H9 (cell line): ENCODE measurements at regions not wholly inside any gene's neighbourhood (a gene's known extent, or its start where the extent isn't known, plus 50 kb on each side); places are given as distances from the start of the nearest gene placed in this dataset.

ENCODE experiments used
- DNase-seq: peaks from one replicate; pipeline ENCODE4 v3.0.0-alpha.2; 2017
- H2AFZ ChIP-seq: one replicate; pipeline ENCODE4 v1.6.1; 2013; ENCODE audit warnings: mild to moderate bottlenecking, low read length, control low read depth, moderate library complexity
- H2AK5ac ChIP-seq: 2 replicates; pipeline ENCODE4 v1.6.1; 2013; ENCODE audit warnings: low read length, control low read depth, mixed read lengths; ENCODE audit not compliant: insufficient read length
- H2BK120ac ChIP-seq: one replicate; pipeline ENCODE4 v1.6.1; 2013; ENCODE audit warnings: low read depth, mild to moderate bottlenecking, low read length, control low read depth, inconsistent platforms; ENCODE audit not compliant: poor library complexity, severe bottlenecking
- H2BK12ac ChIP-seq: 2 replicates; pipeline ENCODE4 v1.6.1; 2013; ENCODE audit warnings: low read length, control low read depth, mixed read lengths, low read depth; ENCODE audit not compliant: insufficient read length
- H2BK15ac ChIP-seq: 2 replicates; pipeline ENCODE4 v1.6.1; 2013; ENCODE audit warnings: low read depth, low read length, control low read depth
- H2BK20ac ChIP-seq: one replicate; pipeline ENCODE4 v1.6.1; 2013; ENCODE audit warnings: low read depth, mild to moderate bottlenecking, low read length, control low read depth, inconsistent platforms; ENCODE audit not compliant: poor library complexity, severe bottlenecking
- H2BK5ac ChIP-seq: 2 replicates; pipeline ENCODE4 v1.6.1; 2013; ENCODE audit warnings: low read length, control low read depth, mixed read lengths; ENCODE audit not compliant: insufficient read length
- H3K14ac ChIP-seq: 2 replicates; pipeline ENCODE4 v1.6.1; 2013; ENCODE audit warnings: low read length, control low read depth; ENCODE audit not compliant: insufficient read depth
- H3K18ac ChIP-seq: 2 replicates; pipeline ENCODE4 v1.6.1; 2013; ENCODE audit warnings: low read depth, mild to moderate bottlenecking, mixed read lengths, low read length, control low read depth; ENCODE audit not compliant: insufficient read length
- H3K23ac ChIP-seq: 2 replicates; pipeline ENCODE4 v1.6.1; 2013; ENCODE audit warnings: low read length, control low read depth, mixed read lengths, low read depth; ENCODE audit not compliant: insufficient read length
- H3K23me2 ChIP-seq: 2 replicates; pipeline ENCODE4 v1.6.1; 2013; ENCODE audit warnings: low read depth, mild to moderate bottlenecking, mixed read lengths, low read length, control low read depth; ENCODE audit not compliant: insufficient read length, poor library complexity, severe bottlenecking
- H3K27ac ChIP-seq: 2 replicates; pipeline ENCODE4 v1.5.1; 2013; ENCODE audit warnings: low read length, control low read depth, mixed read lengths, low read depth; ENCODE audit not compliant: insufficient read length
- H3K27me3 ChIP-seq: 2 replicates; pipeline ENCODE4 v1.6.1; 2013; ENCODE audit warnings: low read length, control low read depth, inconsistent platforms; ENCODE audit not compliant: insufficient read depth
- H3K4ac ChIP-seq: 2 replicates; pipeline ENCODE4 v1.6.1; 2013; ENCODE audit warnings: low read depth, mild to moderate bottlenecking, control low read depth, inconsistent platforms, low read length, moderate library complexity
- H3K4me1 ChIP-seq: 2 replicates; pipeline ENCODE4 v1.6.1; 2013; ENCODE audit warnings: low read length, control low read depth, inconsistent platforms; ENCODE audit not compliant: insufficient read depth
- H3K4me2 ChIP-seq: 2 replicates; pipeline ENCODE4 v1.6.1; 2013; ENCODE audit warnings: low read length, control low read depth, mixed read lengths; ENCODE audit not compliant: insufficient read length, insufficient read depth
- H3K56ac ChIP-seq: 2 replicates; pipeline ENCODE4 v1.6.1; 2013; ENCODE audit warnings: low read depth, mild to moderate bottlenecking, mixed read lengths, low read length, control low read depth; ENCODE audit not compliant: insufficient read length
- H3K79me1 ChIP-seq: 2 replicates; pipeline ENCODE4 v1.6.1; 2013; ENCODE audit warnings: low read depth, mild to moderate bottlenecking, moderate library complexity, low read length, control low read depth, inconsistent platforms; ENCODE audit not compliant: insufficient read depth, poor library complexity, severe bottlenecking
- H3K79me2 ChIP-seq: 2 replicates; pipeline ENCODE4 v1.6.1; 2013; ENCODE audit warnings: low read length, control low read depth, inconsistent platforms; ENCODE audit not compliant: insufficient read depth
- H3K9ac ChIP-seq: 2 replicates; pipeline ENCODE4 v1.6.1; 2013; ENCODE audit warnings: low read length, control low read depth, mixed read lengths; ENCODE audit not compliant: insufficient read length; ENCODE audit errors: extremely low read depth
- H3K9me3 ChIP-seq: one replicate; pipeline ENCODE4 v1.6.1; 2013; ENCODE audit warnings: low read depth, low read length, inconsistent platforms; ENCODE audit not compliant: control insufficient read depth
- H3T11ph ChIP-seq: one replicate; pipeline ENCODE4 v1.6.1; 2013; ENCODE audit warnings: mild to moderate bottlenecking, low read length, control low read depth, inconsistent platforms
- H4K20me1 ChIP-seq: one replicate; pipeline ENCODE4 v1.6.1; 2013; ENCODE audit not compliant: control insufficient read depth, insufficient read length, insufficient read depth
- H4K5ac ChIP-seq: 2 replicates; pipeline ENCODE4 v1.6.1; 2013; ENCODE audit warnings: low read depth, mild to moderate bottlenecking, mixed read lengths, low read length, control low read depth; ENCODE audit not compliant: insufficient read length
- H4K8ac ChIP-seq: replicated peaks from 2 replicates; pipeline ENCODE4 v1.6.1; 2013; ENCODE audit warnings: low read length, control low read depth, mixed read lengths, low read depth; ENCODE audit not compliant: insufficient read length
- H4K91ac ChIP-seq: 2 replicates; pipeline ENCODE4 v1.6.1; 2013; ENCODE audit warnings: low read depth, mild to moderate bottlenecking, moderate library complexity, mixed read lengths, low read length, control low read depth; ENCODE audit not compliant: insufficient read length
- H3K27ac Mint-ChIP-seq, 3 experiments: 2 replicates in 2 of 3; 3 replicates in 1 of 3; pipeline ENCODE4 v1.8.0; 2020 to 2021; ENCODE audit warnings: mixed read lengths in 3 of 3, mild to moderate bottlenecking in 1 of 3, moderate library complexity in 1 of 3
- H3K27me3 Mint-ChIP-seq: 2 replicates; pipeline ENCODE4 v1.8.0; 2021; ENCODE audit warnings: low read depth, mild to moderate bottlenecking, moderate library complexity, mixed read lengths
- H3K36me3 Mint-ChIP-seq, 3 experiments: 2 replicates in 2 of 3; 3 replicates in 1 of 3; pipeline ENCODE4 v1.8.0; 2020 to 2021; ENCODE audit warnings: low read depth in 3 of 3, mixed read lengths in 3 of 3; ENCODE audit not compliant: insufficient read depth in 1 of 3
- H3K4me1 Mint-ChIP-seq, 2 experiments: 2 replicates each; pipeline ENCODE4 v1.8.0; 2020; ENCODE audit warnings: mixed read lengths in 2 of 2
- H3K4me3 Mint-ChIP-seq, 2 experiments: 2 replicates in 1 of 2; 3 replicates in 1 of 2; pipeline ENCODE4 v1.8.0; 2020 to 2021; ENCODE audit warnings: mild to moderate bottlenecking in 2 of 2, mixed read lengths in 2 of 2, moderate library complexity in 1 of 2
- H3K9me3 Mint-ChIP-seq, 2 experiments: 2 replicates in 1 of 2; 3 replicates in 1 of 2; pipeline ENCODE4 v1.8.0; 2020; ENCODE audit warnings: mild to moderate bottlenecking in 2 of 2, mixed read lengths in 2 of 2, moderate library complexity in 1 of 2
- WGBS: extraction: QIAGEN DNeasy Blood & Tissue Kit; methylation state at CpG from one replicate; pipeline ENCODE4 v1.1.7; 2013; ENCODE audit warnings: missing lambda C conversion rate, low lambda C conversion rate, mixed read lengths; ENCODE audit not compliant: insufficient read length; ENCODE audit errors: extremely low coverage; 5-methylcytosine and 5-hydroxymethylcytosine counted together
- TF ChIP-seq, protein P1 (sequence below): fragments of 200-600 bp; sonication (generic); conservative IDR thresholded peaks from 3 replicates; pipeline ENCODE4 v1.8.0; 2021; ENCODE audit warnings: antibody characterized with exemption, mild to moderate bottlenecking

DNA sequence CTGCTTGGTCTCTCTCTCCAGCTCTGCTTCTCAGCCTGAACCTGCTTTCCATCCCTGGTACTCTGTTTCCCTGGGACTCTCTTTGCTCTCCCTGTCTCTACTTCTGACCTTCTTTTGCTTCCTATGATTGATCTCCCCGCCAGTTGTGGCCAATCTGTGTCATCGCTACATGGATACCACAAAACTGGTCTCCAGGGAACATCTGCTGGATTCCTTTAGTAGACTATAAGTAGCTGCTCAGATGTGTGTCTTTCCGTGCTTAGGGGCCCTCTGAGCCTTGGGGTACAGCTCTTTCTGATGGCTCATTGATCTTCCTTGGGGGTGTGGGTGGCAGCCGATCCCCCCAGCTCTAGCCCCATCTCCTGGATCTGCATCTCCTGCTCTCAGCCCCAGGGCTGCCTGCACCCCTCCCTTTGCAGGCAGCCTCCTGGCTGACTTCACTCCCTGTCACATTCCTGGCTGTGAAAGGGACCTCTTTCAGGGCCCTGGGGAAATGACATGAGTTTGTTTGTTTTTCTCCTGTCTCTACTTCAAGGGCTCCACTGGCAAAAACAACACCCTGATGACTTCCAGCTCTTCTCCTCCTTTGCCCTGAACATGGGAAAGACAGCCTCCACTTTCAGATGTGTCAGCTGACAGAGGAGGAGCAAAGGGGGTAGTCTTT, 333.7 kb downstream of the CYP26B1 start:
- Mint-ChIP-seq H3K4me1 (no peaks in the 10 kb centered on the region), H3K4me3 (no peak overlapping the region), H3K36me3 (no peaks in the 10 kb centered on the region), H3K9me3 (no peaks in the 10 kb centered on the region; a peak in 2 of 5 replicates), H3K27me3 (peaks cover 7% of the 10 kb centered on the region), H3K27ac (no peak overlapping the region)
- Histone ChIP-seq H2BK15ac (no peak overlapping the region), H3K27me3 (no peaks in the 10 kb centered on the region), H3K27ac (no peak overlapping the region), H4K5ac (no peak overlapping the region), H2BK5ac (no peak overlapping the region), H2BK120ac (no peak overlapping the region), H3K23ac (no peak overlapping the region), H4K91ac (no peak overlapping the region), H3T11ph (no peak overlapping the region), H3K4me2 (no peak overlapping the region), H2BK20ac (no peak overlapping the region), H2BK12ac (no peak overlapping the region), H4K20me1 (no peaks in the 10 kb centered on the region), H3K4me1 (no peaks in the 10 kb centered on the region), H2AFZ (no peak overlapping the region), H3K79me1 (no peaks in the 10 kb centered on the region), H2AK5ac (no peak overlapping the region), H3K56ac (no peak overlapping the region), H3K9me3 (no peaks in the 10 kb centered on the region), H3K14ac (no peak overlapping the region; the same call in 1 of the 2 replicates), H3K9ac (no peak overlapping the region), H3K79me2 (no peaks in the 10 kb centered on the region), H4K8ac (no peak overlapping the region), H3K23me2 (no peaks in the 10 kb centered on the region), H3K4ac (no peak overlapping the region), H3K18ac (no peak overlapping the region)
- no CpG with 5 or more reads among the region's 4 CpGs for WGBS
- TF ChIP-seq, protein P1, sequence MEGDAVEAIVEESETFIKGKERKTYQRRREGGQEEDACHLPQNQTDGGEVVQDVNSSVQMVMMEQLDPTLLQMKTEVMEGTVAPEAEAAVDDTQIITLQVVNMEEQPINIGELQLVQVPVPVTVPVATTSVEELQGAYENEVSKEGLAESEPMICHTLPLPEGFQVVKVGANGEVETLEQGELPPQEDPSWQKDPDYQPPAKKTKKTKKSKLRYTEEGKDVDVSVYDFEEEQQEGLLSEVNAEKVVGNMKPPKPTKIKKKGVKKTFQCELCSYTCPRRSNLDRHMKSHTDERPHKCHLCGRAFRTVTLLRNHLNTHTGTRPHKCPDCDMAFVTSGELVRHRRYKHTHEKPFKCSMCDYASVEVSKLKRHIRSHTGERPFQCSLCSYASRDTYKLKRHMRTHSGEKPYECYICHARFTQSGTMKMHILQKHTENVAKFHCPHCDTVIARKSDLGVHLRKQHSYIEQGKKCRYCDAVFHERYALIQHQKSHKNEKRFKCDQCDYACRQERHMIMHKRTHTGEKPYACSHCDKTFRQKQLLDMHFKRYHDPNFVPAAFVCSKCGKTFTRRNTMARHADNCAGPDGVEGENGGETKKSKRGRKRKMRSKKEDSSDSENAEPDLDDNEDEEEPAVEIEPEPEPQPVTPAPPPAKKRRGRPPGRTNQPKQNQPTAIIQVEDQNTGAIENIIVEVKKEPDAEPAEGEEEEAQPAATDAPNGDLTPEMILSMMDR: no peak
- DNase-seq: peak; percentile 12
